GM23338 (cell line): ENCODE measurements at regions not wholly inside any gene's neighbourhood (a gene's known extent, or its start where the extent isn't known, plus 50 kb on each side); places are given as distances from the start of the nearest gene placed in this dataset.

ENCODE experiments used
- ETS1 ChIP-seq: IDR thresholded peaks from 2 replicates; pipeline ENCODE4 v1.6.1; 2016; ENCODE audit warnings: antibody characterized with exemption
- EZH2 ChIP-seq: fragments of 200-600 bp; sonication (generic); IDR thresholded peaks from one replicate; pipeline ENCODE4 v1.8.0; 2017; ENCODE audit warnings: antibody characterized with exemption, mild to moderate bottlenecking, low read depth; ENCODE audit not compliant: unreplicated experiment
- EZH2phosphoT487 ChIP-seq: fragments of 200-600 bp; sonication (generic); IDR thresholded peaks from one replicate; pipeline ENCODE4 v1.8.1; 2018; ENCODE audit warnings: antibody characterized with exemption; ENCODE audit not compliant: unreplicated experiment
- JUNB ChIP-seq: IDR thresholded peaks from one replicate; pipeline ENCODE4 v1.6.1; 2016; ENCODE audit warnings: antibody characterized with exemption; ENCODE audit not compliant: unreplicated experiment
- POLR2AphosphoS5 ChIP-seq: IDR thresholded peaks from 2 replicates; pipeline ENCODE4 v1.6.1; 2016; ENCODE audit warnings: antibody characterized with exemption, low read depth
- ZNF114 ChIP-seq: fragments of 250-450 bp; sonication (Bioruptor Pico); IDR thresholded peaks from 2 replicates; pipeline ENCODE4 v1.5.0; 2020; ENCODE audit warnings: mild to moderate bottlenecking, moderate library complexity
- ZNF331 ChIP-seq: fragments of 250-450 bp; sonication (Bioruptor Pico); IDR thresholded peaks from 2 replicates; pipeline ENCODE4 v1.5.0; 2020; ENCODE audit warnings: low read depth, mild to moderate bottlenecking, moderate library complexity
- ZNF462 ChIP-seq: fragments of 250-450 bp; sonication (Bioruptor Pico); IDR thresholded peaks from 2 replicates; pipeline ENCODE4 v1.5.0; 2020; ENCODE audit warnings: mild to moderate bottlenecking, moderate library complexity
- TF ChIP-seq, protein P1 (sequence below): IDR thresholded peaks from one replicate; pipeline ENCODE4 v1.6.1; 2018; ENCODE audit warnings: antibody characterized with exemption; ENCODE audit not compliant: unreplicated experiment

- TF ChIP-seq ZNF462 (CRISPR knock-in tag) (no peak), JUNB (no peak), ETS1 (no peak), EZH2phosphoT487 (no peak), EZH2 (no peak), ZNF331 (CRISPR knock-in tag) (no peak), POLR2AphosphoS5 (no peak), ZNF114 (CRISPR knock-in tag) (no peak)
- TF ChIP-seq, protein P1, sequence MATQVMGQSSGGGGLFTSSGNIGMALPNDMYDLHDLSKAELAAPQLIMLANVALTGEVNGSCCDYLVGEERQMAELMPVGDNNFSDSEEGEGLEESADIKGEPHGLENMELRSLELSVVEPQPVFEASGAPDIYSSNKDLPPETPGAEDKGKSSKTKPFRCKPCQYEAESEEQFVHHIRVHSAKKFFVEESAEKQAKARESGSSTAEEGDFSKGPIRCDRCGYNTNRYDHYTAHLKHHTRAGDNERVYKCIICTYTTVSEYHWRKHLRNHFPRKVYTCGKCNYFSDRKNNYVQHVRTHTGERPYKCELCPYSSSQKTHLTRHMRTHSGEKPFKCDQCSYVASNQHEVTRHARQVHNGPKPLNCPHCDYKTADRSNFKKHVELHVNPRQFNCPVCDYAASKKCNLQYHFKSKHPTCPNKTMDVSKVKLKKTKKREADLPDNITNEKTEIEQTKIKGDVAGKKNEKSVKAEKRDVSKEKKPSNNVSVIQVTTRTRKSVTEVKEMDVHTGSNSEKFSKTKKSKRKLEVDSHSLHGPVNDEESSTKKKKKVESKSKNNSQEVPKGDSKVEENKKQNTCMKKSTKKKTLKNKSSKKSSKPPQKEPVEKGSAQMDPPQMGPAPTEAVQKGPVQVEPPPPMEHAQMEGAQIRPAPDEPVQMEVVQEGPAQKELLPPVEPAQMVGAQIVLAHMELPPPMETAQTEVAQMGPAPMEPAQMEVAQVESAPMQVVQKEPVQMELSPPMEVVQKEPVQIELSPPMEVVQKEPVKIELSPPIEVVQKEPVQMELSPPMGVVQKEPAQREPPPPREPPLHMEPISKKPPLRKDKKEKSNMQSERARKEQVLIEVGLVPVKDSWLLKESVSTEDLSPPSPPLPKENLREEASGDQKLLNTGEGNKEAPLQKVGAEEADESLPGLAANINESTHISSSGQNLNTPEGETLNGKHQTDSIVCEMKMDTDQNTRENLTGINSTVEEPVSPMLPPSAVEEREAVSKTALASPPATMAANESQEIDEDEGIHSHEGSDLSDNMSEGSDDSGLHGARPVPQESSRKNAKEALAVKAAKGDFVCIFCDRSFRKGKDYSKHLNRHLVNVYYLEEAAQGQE: no peak
Measured at GRCh38 chr19:29271911-29272310, 59.0 kb upstream of the UQCRFS1 start (continued).
